Thoracic aorta (tissue), 2 donors: ENCODE measurements at regions not wholly inside any gene's neighbourhood (a gene's known extent, or its start where the extent isn't known, plus 50 kb on each side); places are given as distances from the start of the nearest gene placed in this dataset.

ENCODE experiments used
- ATAC-seq: fragments of 150-250 bp; one replicate; pipeline ENCODE4 v1.8.0; 2017; ENCODE audit warnings: low read depth; ENCODE audit not compliant: insufficient number of reproducible peaks, low FRiP score
- DNase-seq: peaks from one replicate; pipeline ENCODE4 v3.0.0-alpha.2; 2020; ENCODE audit warnings: low spot score
- H3K27ac ChIP-seq, 2 donors: fragments of 200-600 bp; sonication (generic); 1 replicate in 1 of 2; 2 replicates in 1 of 2; pipeline ENCODE4 v1.5.1; 2016; ENCODE audit warnings: mild to moderate bottlenecking in 2 of 2, moderate library complexity in 2 of 2
- H3K27me3 ChIP-seq: fragments of 200-600 bp; sonication (generic); replicated peaks from 2 replicates; pipeline ENCODE4 v1.6.0; 2016; ENCODE audit warnings: mild to moderate bottlenecking; ENCODE audit not compliant: insufficient read depth
- H3K36me3 ChIP-seq: fragments of 200-600 bp; sonication (generic); one replicate; pipeline ENCODE4 v1.5.1; 2016
- H3K4me1 ChIP-seq, 2 donors: fragments of 200-600 bp; sonication (generic); 1 replicate in 1 of 2; 2 replicates in 1 of 2; pipeline versions ENCODE4 v1.5.1 to v1.6.0; 2016; ENCODE audit warnings: low read depth in 2 of 2, mild to moderate bottlenecking in 1 of 2; ENCODE audit not compliant: control insufficient read depth in 1 of 2
- H3K4me3 ChIP-seq: fragments of 200-600 bp; sonication (generic); 2 replicates; pipeline ENCODE4 v1.5.1; 2016; ENCODE audit warnings: mild to moderate bottlenecking
- H3K9me3 ChIP-seq: fragments of 200-600 bp; sonication (generic); 2 replicates; pipeline ENCODE4 v1.5.1; 2016
- CTCF ChIP-seq: fragments of 200-600 bp; sonication (generic); IDR thresholded peaks from one replicate; pipeline ENCODE4 v1.5.1; 2019; ENCODE audit warnings: antibody characterized with exemption

DNA sequence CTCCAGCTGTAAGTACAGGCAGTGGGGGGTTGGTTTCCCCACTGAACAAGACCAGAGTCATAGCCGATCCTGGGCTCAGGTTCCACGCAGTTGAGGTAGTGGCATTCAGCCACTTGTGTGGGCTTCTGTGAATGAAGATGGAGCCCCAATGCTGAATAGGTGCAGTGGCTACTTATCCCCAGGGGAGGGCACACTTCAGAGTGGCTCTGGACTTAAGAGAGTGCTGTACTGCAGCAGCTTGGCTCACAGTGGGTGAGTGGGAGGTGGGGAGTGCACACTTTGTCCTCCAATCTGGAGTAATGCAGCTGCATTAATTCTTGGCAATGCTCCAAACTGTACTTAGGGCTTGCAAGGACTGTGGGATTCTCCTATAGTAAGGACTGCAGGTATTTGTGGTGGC lies 81.9 kb downstream of the BUB3 start:
- TF ChIP-seq CTCF = no peak
- H3K27me3 ChIP-seq = no peaks in the 10 kb centered on the region
- no peaks in the 10 kb centered on the region for H3K4me1 ChIP-seq
- H3K4me3 ChIP-seq = no peak overlapping the region
- H3K9me3 ChIP-seq = peaks cover 13% of the 10 kb centered on the region
- H3K36me3 ChIP-seq = no peaks in the 10 kb centered on the region
- DNase-seq = no peak
- ATAC-seq = no peak
- H3K27ac ChIP-seq = no peak overlapping the region

DNA sequence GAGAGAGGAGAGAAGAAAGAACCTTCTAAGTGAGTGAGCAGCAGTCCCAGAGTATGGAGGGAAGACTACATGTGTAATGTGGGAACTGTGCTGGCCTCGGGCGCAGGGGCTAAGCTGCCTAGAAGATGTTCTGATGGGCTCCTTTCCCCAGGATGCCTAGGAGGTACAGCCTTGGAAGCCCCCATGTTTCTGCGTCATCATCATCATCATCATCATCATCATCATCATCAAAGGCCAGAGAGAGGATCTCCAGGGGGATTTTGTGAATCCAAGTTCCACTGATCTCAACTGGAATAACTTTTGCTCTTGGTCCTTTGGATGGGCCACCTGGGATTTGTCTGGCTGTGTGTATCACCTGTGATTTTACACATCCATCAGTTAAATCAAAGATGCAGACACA lies 86.0 kb downstream of the BUB3 start:
- no peak for TF ChIP-seq CTCF

GRCh38 chr10:123240776-123241175 lies 86.6 kb downstream of the BUB3 start:
- Histone ChIP-seq H3K4me3 (no peak overlapping the region), H3K9me3 (no peaks in the 10 kb centered on the region), H3K27ac (no peak overlapping the region), H3K4me1 (no peaks in the 10 kb centered on the region), H3K27me3 (no peaks in the 10 kb centered on the region), H3K36me3 (no peaks in the 10 kb centered on the region)
- ATAC-seq (no peak), DNase-seq (no peak)
- TF ChIP-seq CTCF = no peak

More for the DNA sequence above, 86.0 kb downstream of the BUB3 start:
- Histone ChIP-seq H3K27me3 (no peaks in the 10 kb centered on the region), H3K4me1 (no peaks in the 10 kb centered on the region), H3K36me3 (no peaks in the 10 kb centered on the region), H3K27ac (no peak overlapping the region), H3K9me3 (peaks cover 2% of the 10 kb centered on the region), H3K4me3 (no peak overlapping the region)
- no peak for ATAC-seq
- no peak for DNase-seq

- ATAC-seq (no peak), DNase-seq (no peak)
- no peak for TF ChIP-seq CTCF
Observed at GRCh38 chr10:123241391-123242141, 87.4 kb downstream of the BUB3 start.

GRCh38 chr10:123244747-123245146 lies 90.5 kb downstream of the BUB3 start:
- Histone ChIP-seq H3K4me3 (no peak overlapping the region), H3K9me3 (no peaks in the 10 kb centered on the region), H3K27me3 (no peaks in the 10 kb centered on the region), H3K4me1 (no peaks in the 10 kb centered on the region), H3K27ac (no peak overlapping the region), H3K36me3 (no peaks in the 10 kb centered on the region)
- DNase-seq (no peak), ATAC-seq (no peak)
- TF ChIP-seq CTCF = no peak

More at GRCh38 chr10:123241391-123242141, 87.4 kb downstream of the BUB3 start:
- Histone ChIP-seq H3K4me1 (no peaks in the 10 kb centered on the region), H3K9me3 (no peaks in the 10 kb centered on the region), H3K27ac (no peak overlapping the region), H3K36me3 (no peaks in the 10 kb centered on the region), H3K27me3 (no peaks in the 10 kb centered on the region), H3K4me3 (no peak overlapping the region)
